ENCODE measurements at regions not wholly inside any gene's neighbourhood (a gene's known extent, or its start where the extent isn't known, plus 50 kb on each side); places are given as distances from the start of the nearest gene placed in this dataset.

GRCh38 chr12:47591795-47592194, 114.0 kb downstream of the RPAP3 start:
- TF ChIP-seq CTCF (IDR thresholded peaks at IDR 0.05), result no peak
- TF ChIP-seq ZFX (IDR thresholded peaks at IDR 0.05; ENCODE audit: borderline replicate concordance), result no peak
- no peak overlapping the region for H3K27ac ChIP-seq

DNA sequence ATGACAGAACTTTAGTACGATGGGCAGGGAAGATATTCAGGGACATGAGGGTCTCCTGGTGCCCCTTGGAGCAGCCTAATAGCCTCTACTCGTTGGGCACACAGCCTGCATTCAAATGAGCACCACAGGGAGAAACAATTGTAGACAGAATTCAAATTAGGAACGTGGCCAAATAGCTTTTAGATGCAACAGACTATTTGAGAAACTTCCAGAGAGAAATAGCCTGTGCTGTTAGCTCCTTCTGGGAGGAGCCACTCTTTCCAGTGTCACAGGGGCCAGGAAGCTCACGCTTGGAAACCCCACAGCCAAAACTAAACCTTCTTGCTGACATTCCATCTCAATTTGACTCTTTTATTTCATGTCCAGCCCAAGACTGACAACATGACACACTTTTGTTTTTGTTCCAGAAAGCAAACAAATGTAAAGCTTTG, 114.5 kb downstream of the RPAP3 start:
- H3K27ac ChIP-seq, result no peak overlapping the region
- TF ChIP-seq ZFX (IDR thresholded peaks at IDR 0.05; ENCODE audit: borderline replicate concordance) (no peak), CTCF (IDR thresholded peaks at IDR 0.05) (no peak)

GRCh38 chr12:47590771-47591360, 115.0 kb downstream of the RPAP3 start:
- H3K27ac ChIP-seq, result no peak overlapping the region
- TF ChIP-seq ZFX (IDR thresholded peaks at IDR 0.05; ENCODE audit: borderline replicate concordance), result no peak
- TF ChIP-seq CTCF (IDR thresholded peaks at IDR 0.05), result no peak

- no peak overlapping the region for H3K27ac ChIP-seq
- no peak for TF ChIP-seq ZFX (IDR thresholded peaks at IDR 0.05; ENCODE audit: borderline replicate concordance)
- no peak for TF ChIP-seq CTCF (IDR thresholded peaks at IDR 0.05)
Measured at GRCh38 chr12:47586952-47587669, 118.7 kb downstream of the RPAP3 start.

DNA sequence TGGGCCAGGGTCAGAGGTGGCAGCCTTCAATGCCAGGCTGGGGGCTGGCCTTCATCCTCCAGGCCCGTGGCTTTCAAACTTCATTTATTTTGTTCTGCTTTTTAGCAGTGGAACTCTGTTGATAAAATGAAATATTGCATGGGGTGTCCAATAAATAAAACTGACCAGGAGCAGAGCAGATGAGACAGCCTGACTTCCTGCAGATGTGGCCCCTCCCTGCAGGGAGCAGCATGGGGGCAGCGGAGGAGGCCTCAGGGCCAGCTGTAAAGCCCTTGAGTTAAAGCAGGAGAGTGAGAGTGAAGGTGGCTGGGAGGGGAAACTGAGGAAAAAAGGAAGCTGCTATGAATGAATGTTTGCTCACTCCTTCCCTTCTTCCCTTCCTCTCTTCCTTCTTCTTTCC, 120.3 kb downstream of the RPAP3 start:
- no peak for TF ChIP-seq CTCF (IDR thresholded peaks at IDR 0.05)
- no peak for TF ChIP-seq ZFX (IDR thresholded peaks at IDR 0.05; ENCODE audit: borderline replicate concordance)
- H3K27ac ChIP-seq, result no peak overlapping the region

DNA sequence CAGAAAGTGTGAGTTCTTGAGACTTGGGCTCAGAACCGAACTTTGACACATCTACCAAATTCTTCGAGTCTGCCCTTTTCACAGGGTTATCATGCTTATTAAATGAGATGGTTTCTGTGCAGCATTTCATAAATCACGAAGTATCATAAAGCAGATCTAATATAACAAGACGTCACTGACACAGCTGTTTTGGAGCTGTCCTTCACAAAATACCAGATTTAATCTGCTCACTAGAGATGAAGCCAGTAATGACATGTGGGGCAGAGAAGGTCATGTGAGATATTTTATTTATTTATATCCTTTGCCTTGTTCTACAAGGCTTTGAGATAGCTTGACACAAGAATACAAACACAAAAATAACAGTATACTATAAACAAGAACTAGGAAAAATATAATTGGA, 127.0 kb downstream of the RPAP3 start:
- TF ChIP-seq CTCF (IDR thresholded peaks at IDR 0.05) (no peak), ZFX (IDR thresholded peaks at IDR 0.05; ENCODE audit: borderline replicate concordance) (no peak)

DNA sequence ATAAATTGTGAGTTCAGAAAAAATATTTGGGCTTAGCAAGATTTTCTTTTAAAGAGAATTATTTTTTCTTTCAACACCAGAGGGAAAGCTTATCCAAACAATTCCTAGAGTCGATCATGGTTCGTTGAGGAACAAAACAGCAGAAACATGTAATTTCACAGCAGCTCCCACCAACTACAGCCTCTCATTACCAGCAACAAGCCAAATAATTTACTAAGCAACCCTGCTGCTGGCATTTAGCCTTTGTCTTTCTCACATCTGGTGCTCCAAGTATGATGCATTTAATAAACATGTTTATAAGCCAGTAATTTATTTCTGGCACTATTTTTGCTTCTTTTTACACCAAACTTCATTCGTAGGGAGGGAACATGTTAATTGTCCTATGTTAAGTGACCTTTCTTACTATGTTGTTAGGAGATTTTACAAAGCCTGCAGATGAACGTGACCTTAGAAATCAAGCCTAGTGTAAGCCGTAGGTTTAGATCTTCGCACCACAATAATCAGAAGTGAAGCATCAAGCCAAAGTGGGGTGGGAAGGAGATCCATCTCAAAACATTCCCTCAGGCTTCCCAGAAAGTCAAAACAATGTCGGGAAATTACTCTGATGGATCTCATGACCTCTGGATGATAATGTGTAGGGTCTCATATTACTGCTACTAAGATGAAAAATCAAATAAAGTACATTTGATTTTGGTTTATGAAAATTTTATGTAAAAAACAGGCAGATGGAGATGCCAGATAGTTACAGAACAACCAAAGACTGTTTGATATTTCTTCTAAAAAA, 128.4 kb downstream of the RPAP3 start:
- TF ChIP-seq CTCF (IDR thresholded peaks at IDR 0.05), result no peak
- no peak for TF ChIP-seq ZFX (IDR thresholded peaks at IDR 0.05; ENCODE audit: borderline replicate concordance)
- no peak overlapping the region for H3K27ac ChIP-seq

More for the DNA sequence above, 127.0 kb downstream of the RPAP3 start:
- H3K27ac ChIP-seq, result no peak overlapping the region
